Left ventricle myocardium inferior (tissue), 1 donor: ENCODE measurements at regions not wholly inside any gene's neighbourhood (a gene's known extent, or its start where the extent isn't known, plus 50 kb on each side); places are given as distances from the start of the nearest gene placed in this dataset.

Experiments used
- DNase-seq: peaks from one replicate; pipeline ENCODE4 v3.0.0-alpha.2; 2020
- H3K27ac ChIP-seq: fragments of 200-600 bp; replicated peaks from 2 replicates; pipeline ENCODE4 v1.8.0; 2021
- H3K27me3 ChIP-seq: fragments of 200-600 bp; 2 replicates; pipeline ENCODE4 v1.8.0; 2021; ENCODE audit warnings: low read depth
- H3K36me3 ChIP-seq: fragments of 200-600 bp; 2 replicates; pipeline ENCODE4 v1.8.0; 2021
- H3K4me1 ChIP-seq: fragments of 200-600 bp; 2 replicates; pipeline ENCODE4 v1.8.0; 2021
- H3K4me3 ChIP-seq: fragments of 200-600 bp; 2 replicates; pipeline ENCODE4 v1.8.0; 2021; ENCODE audit warnings: mild to moderate bottlenecking, moderate library complexity
- H3K9me3 ChIP-seq: fragments of 200-600 bp; replicated peaks from 2 replicates; pipeline ENCODE4 v1.8.0; 2021
- CTCF ChIP-seq: fragments of 200-600 bp; IDR thresholded peaks from 2 replicates; pipeline ENCODE4 v1.8.0; 2021; ENCODE audit warnings: antibody characterized with exemption, mild to moderate bottlenecking, borderline replicate concordance
- intact Hi-C: fragments of 100-400 bp; cut with micrococcal nuclease; formaldehyde crosslinking; loops from one replicate; pipeline ENCODE4 v1.11.0; 2022
- donor health status: DM: no; HTN: yes; CAD: no; lungs with severe emphysema.

GRCh38 chr5:101278917-101279316 lies 375.8 kb upstream of the ST8SIA4 start:
- Histone ChIP-seq H3K4me3 (no peak overlapping the region), H3K9me3 (peaks cover 2% of the 10 kb centered on the region), H3K4me1 (no peaks in the 10 kb centered on the region), H3K27ac (no peak overlapping the region), H3K27me3 (no peaks in the 10 kb centered on the region), H3K36me3 (no peaks in the 10 kb centered on the region)
- intact Hi-C loops, result no loop called here
- TF ChIP-seq CTCF, result no peak
- no peak for DNase-seq

- Histone ChIP-seq H3K4me3 (no peak overlapping the region), H3K27ac (no peak overlapping the region), H3K27me3 (no peaks in the 10 kb centered on the region), H3K36me3 (no peaks in the 10 kb centered on the region), H3K4me1 (no peaks in the 10 kb centered on the region), H3K9me3 (no peaks in the 10 kb centered on the region)
- intact Hi-C loops, result no loop called here
- DNase-seq, result no peak
- TF ChIP-seq CTCF, result no peak
These were observed 375.1 kb upstream of the ST8SIA4 start for GRCh38 chr5:101278011-101278687.

GRCh38 chr5:101271945-101272344 lies 368.9 kb upstream of the ST8SIA4 start:
- Histone ChIP-seq H3K9me3 (no peaks in the 10 kb centered on the region), H3K27me3 (no peaks in the 10 kb centered on the region), H3K36me3 (no peaks in the 10 kb centered on the region), H3K4me3 (no peak overlapping the region), H3K4me1 (no peaks in the 10 kb centered on the region), H3K27ac (no peak overlapping the region)
- TF ChIP-seq CTCF, result no peak
- intact Hi-C loops, result no loop called here
- DNase-seq, result no peak

- Histone ChIP-seq H3K4me3 (no peak overlapping the region), H3K36me3 (no peaks in the 10 kb centered on the region), H3K9me3 (no peaks in the 10 kb centered on the region), H3K27me3 (no peaks in the 10 kb centered on the region), H3K4me1 (no peaks in the 10 kb centered on the region), H3K27ac (no peak overlapping the region)
- TF ChIP-seq CTCF, result no peak
- no peak for DNase-seq
- intact Hi-C loops, result no loop called here
These were observed 368.3 kb upstream of the ST8SIA4 start for GRCh38 chr5:101271416-101271815.

GRCh38 chr5:101260857-101261256 lies 357.8 kb upstream of the ST8SIA4 start:
- Histone ChIP-seq H3K4me3 (no peak overlapping the region), H3K9me3 (peaks cover 12% of the 10 kb centered on the region), H3K27me3 (no peaks in the 10 kb centered on the region), H3K4me1 (no peaks in the 10 kb centered on the region), H3K27ac (no peak overlapping the region), H3K36me3 (no peaks in the 10 kb centered on the region)
- no peak for DNase-seq
- intact Hi-C loops, result no loop called here
- TF ChIP-seq CTCF, result no peak
